NCI-H1048 (cell line): ENCODE measurements at regions not wholly inside any gene's neighbourhood (a gene's known extent, or its start where the extent isn't known, plus 50 kb on each side); places are given as distances from the start of the nearest gene placed in this dataset.

ENCODE experiments used
- DNase-seq: peaks from one replicate; lab custom pipeline; 2025; lab: John Stamatoyannopoulos, UW

DNA sequence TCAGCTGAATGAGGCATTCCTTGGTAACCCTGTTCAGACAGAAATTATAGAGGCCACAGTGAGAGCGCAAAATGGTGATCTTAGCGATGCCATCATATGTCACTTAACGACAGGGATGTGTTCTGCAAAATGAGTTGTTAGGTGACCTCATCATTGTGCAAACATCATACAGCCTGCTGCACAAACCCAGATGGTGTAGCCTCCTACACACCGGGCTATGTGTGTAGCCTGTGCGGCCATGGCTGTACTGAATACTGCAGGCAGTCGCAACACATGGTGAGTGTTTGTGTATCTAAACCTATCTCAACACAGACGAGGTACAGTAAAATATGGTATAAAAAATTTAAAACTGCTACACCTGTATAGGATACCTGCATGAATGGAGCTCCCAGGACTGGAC is 234.1 kb upstream of the PMEPA1 start:
- DNase-seq: no peak

DNA sequence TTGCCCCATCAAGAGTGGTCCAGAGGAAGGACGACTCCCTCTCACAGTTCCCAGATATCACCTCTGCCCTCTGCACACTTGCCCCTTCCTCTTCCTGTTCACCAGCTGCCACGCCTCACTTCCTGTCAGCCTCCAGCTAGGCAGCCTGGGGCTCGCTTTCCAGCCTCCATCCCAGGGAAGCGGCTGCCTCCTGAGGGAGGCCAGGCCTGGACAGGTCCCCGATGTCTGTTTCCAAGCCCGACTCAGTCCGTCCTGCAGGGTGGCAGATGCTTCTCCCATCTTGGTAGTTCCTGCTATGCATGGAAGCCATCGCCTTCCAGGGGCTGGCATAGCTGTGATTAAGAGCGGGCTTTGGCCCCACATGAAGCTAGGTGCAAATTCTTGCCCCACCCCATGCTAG is 233.5 kb upstream of the PMEPA1 start:
- no peak for DNase-seq

DNA sequence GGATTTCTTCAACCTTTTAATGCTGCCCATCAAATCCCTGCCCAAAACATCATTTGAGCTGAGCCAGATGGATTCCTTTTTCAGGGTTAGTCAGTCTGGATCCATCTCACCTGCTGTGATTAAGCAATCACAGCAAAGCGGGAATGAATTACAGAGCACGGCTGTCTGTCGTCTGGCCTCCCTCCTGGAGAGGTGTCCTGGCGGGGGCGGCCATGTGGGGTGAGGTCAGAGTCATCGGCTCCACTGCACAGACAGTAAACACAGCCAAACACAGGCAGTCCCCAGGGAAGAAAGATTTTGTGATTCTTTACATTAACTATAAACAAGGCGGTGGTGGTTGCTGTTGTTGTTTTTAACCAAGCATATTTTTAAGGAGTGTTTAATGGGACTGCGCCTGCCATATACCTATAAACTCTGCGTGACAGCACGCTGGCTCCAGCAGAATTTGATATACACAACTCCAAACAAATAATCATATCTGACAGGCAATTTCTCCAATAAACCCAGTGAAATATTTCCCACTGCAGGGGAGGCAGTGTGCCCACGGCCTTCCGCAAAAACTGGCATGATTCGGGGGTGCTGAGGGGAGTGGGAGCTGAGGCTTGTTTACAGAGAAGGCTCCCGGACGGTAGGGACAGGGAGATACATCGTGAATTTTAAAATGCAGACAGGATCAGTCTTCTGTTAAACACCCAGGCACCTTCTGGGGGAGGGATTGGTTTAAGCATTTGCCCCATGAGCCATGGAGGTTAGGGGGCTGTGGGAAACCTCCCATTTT is 232.0 kb upstream of the PMEPA1 start:
- DNase-seq: no peak

DNA sequence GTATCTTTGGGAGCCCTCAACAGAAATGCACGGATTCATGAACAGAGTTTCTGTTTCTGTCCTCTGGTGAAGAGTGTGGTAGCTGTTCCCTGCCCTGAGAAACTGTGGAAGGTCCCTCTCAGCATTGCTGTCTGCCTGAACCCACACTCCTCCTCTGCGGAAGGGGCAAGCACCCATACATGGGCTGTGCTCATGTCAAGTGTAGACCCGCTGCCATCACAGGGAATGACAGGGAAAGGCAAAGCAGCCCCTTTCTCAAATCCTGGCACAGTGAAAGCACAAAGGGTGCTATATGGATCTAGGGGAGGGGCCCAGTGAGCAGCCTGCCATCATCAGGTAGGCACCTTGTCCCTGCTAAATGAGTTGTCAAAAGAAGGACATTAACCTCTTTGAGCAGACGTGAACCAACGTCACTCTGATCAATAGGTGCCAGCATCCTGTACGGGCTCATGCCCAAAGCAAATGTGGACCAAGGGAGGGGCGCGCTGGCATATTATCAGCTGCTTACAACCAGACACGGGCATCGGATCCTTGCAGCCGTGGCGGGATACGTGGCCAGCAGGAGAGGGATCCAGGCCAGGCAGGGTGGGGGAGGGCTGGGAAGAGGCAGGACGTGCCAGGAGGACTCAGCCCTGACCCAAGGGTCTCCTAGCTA is 231.2 kb upstream of the PMEPA1 start:
- DNase-seq: no peak

DNA sequence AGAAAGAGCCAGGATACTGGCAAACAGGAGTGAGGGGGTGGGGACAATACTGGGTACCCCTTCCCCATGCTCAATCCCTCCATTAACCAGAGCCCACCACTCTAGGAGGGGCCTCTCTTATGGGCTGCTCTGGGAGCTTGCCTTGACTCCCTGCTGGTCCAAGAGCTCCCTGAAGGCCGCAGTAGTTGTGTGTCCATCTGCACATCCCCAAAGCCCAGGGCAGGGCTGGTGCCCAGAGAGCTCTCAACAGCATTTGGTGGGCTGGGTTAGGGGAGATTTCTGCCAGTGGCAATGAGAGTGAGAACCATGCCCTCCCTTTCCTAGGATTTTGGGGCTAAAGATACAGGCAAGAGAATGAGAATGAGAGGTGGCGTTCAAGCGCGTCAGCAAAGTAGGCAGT is 230.6 kb upstream of the PMEPA1 start:
- no peak for DNase-seq

DNA sequence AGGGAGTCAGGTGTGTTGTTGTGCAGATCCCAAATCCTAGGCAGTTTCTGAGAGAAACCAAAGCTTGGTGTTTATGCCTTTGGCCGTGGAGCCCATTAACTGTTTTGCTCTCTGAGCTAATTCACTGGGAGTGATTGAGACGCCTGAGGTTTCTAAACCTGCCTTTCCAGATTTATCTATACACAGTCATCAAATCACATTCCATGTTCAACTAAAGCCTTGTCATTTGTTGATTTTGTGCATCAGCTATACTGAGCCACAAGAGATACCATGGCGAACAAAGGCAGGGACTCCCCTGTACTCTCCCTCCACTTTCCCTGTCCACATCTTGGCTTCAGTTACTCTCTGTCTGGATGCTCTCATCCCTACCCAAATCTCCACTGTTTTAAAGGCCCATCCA is 229.7 kb upstream of the PMEPA1 start:
- no peak for DNase-seq

DNA sequence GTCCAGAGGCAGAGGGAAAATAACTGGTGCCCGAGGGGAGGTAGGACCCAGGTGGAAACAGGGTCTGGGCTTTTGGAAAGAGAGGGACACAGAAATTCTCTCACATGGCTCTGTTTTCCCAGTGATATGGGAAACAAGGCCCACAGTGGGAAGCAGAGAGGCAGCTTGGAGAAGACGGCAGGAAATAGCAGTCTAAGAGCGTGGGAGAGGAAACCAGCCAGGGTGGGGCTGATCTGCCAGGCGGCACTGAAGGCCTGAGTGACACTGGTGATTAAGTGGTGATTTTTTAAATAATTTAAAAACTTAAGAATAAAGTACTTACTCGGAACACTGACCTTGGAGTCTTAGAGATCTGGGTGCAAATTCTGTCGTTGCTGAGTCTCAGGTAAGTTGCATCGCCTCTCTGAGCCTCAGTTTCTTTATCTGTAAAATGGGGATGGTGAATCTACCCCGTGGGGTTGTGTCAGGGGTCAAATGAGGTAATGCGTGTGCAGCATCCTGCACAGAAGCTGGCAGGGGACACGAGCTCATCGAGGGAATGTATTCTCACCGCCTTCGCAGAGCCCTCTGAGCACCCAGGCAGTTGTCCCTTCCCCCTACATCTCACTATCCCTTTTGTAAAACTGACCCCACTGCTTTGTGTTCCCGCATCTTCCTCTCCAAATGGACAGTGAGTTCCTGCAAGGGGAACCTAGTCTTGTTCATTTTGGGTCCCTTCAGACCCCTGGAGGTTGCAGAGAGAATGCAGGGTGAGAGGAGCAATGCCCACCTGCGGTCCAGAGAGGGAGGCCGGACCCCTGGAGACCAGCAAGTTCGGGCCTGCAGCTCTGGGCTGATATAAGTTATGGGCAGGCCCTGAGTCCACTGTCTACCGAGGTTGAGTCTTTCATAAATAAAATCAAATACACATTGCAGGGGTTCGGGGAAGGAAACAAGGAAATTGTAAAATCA is 228.6 kb upstream of the PMEPA1 start:
- DNase-seq: no peak

DNA sequence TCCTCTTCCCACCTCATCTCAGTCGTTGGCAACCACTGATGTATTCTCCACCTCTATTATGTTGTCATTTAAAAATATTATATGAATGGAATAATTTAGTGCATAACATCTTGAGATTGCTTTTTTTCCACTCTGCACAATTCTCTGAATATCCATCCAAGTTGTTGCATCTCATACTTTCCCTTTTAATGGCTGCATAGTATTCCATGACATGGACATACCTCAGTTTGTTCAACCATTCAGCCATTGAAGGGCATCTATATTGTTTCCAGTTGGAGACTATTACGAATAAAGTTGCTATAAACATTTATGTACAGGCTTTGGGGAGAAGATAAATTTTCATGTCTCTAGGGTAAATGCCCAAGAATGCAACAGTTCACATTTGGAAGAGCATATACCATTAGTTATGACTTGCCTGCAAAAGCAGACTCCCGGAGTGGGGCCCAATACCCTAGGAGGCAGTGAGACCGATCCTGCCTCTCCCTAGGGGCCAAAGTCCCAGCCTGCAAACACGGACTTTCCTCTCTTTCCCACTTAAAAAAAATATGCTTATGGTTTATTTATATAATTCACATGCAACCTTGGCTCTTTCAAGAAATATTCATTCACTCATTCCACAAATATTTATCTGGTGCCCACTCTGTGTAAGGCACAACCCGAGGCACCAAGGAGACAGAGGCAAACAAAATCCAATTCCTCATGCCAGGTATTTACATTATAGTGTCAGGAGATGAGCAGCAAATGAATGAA is 227.0 kb upstream of the PMEPA1 start:
- DNase-seq: no peak

DNA sequence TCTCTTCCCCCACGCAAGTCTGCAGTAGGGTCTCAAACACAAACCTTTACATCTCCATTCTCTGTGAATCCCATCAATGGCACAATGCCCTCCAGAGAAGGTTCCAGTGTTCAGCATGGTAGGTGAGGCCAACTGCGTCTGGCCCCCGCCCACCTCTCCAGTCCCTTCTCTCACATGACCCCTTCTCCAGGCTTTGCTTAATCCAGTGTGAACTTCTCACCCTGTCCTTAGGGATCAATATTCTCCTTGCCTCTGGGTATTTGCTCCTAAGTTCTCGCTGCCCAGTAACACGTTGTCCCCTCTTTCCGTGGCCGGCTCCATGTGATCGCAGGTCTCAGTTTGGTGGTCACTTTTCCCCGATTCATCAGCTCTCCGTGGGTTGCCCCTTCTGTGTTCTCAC is 225.1 kb upstream of the PMEPA1 start:
- no peak for DNase-seq

DNA sequence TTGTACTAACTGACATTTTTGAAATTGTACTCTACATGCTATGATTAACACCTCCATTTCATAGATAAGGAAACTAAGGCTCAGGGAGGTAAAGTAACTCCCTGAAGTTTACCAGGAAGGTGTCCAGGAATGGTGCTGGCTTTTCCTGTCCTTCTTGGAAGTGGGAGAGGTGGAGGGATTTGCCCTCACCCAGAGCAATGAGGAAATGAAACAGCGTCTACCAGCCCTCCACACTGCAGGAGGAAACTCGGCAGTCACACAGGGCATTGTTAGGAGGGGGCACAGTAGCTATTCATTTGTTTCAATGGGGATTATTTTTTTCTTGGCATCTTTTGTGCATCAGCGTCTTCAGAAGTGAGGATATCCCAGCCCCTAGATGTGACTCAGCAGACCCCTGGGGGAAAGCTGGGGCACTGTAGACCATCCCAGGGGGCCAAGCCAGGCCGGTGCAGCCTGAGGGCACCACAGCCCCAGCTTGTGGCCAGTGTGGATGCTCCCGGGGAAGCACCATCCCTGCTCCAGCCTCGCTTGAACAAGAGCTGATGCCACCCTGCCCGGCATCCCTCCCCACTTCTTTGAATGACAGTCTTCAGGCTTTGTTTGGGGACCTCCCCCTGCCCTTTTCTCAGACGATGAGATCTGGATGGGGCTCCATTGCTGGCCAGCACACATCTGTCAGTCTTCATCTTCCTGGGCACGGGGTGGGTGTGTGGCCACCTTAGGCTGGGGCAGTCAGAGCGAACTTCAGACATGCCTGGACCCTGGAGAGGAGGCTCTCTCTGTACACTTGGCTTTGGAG is 224.4 kb upstream of the PMEPA1 start:
- DNase-seq: no peak

DNA sequence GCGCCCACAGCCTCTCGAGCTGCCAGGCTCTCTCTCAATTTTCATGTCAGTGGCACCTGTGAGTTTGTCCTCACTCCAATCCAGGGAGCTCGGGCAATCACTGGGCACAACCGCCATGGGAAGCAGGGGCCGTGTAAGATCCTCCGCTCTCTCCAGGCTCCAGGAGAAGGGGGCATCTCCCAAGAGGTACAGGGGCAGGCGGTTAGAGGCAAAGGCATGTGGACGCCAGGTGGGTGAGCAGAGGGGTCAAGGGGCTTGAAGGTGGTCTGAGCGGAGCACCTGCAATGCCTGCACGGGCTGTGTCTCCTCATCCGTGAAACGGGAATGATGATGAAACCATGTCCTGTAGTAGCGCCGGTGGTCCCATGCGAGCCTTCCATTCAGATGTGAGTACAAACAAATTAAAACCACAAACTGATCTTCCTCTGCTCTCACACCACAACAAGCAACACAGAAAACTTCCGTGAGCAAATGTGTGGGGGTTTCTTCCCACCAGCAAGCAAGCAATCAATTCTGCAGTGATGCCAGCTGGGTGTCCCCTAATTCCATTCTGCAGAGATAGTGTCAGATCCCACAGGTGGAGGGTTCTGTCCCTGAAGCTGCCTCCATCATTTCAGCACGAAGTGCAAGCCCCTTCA is 222.5 kb upstream of the PMEPA1 start:
- no peak for DNase-seq

DNA sequence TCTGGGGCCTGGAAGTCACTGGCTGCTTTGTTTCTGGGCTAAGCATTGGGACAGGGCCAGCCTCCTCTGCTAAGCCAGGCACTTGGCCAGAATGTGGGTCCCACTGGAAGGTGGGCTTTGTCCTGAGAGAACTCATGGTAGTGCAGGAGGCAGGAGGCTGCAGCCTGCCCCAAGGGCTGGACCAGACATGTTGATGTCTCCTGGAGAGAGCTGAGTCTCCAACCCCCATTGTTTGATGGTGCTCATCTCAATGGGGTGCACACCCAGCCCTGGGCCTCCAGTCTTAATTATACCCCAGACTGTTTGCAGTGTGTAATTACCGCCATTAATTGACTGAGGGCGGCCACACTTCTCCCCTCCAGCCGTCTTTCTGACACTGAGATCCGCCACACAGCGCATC is 220.5 kb upstream of the PMEPA1 start:
- DNase-seq: no peak

DNA sequence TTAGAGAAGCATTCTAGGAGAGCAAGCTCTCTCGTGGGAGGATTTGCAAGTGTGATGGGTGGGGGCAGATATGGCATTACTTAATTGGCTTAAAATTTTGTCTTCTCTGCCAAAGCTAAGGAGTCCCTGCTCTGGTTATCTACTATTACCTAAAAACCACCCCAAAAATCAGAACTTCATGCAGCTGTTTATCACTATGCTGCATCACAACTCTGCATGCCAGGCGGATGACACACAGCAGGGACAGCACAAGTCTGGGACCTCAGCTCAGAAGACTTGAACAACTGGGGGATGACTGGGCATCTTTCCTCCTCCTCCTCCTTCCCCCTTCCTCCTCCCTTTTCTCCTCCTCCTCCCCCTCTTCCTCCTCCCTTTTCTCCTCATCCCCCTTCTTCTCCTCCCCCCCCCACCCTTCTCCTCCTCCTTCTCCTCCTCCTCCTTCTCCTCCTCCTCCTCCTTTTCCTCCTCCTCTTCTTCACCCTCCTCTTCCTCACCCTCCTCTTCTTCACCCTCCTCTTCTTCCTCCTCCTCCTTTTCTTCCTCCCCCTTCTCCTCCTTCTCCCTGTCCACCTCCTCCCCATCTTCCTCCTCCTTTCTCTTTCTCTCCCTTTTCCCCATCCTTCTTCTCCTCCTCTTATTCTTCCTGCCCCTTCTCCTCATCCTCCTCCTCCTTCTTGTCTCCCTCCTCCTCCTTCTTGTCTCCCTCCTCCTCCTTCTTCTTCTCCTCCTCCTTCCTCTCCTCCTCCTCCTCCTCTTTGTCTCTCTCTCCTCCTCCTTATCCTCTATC is 218.6 kb upstream of the PMEPA1 start:
- no peak for DNase-seq

DNA sequence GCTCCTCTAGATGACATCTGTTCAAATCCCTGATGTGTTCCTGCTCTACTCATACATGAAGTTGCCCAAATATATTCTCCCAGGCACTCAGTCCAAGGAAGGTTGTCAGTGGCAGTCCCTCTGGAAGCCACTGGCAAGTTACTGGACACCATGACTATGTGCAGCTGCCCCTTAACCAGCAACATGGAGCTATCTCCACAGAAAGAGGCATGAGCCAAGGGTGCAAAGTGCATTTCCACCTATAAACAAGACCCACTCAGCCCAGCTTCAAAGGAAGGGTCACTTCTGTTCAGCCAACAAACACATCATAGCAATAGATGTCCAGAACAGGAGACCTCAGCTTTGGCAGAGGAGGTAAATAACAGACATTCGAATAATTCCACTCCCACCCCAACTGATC is 217.6 kb upstream of the PMEPA1 start:
- DNase-seq: no peak

DNA sequence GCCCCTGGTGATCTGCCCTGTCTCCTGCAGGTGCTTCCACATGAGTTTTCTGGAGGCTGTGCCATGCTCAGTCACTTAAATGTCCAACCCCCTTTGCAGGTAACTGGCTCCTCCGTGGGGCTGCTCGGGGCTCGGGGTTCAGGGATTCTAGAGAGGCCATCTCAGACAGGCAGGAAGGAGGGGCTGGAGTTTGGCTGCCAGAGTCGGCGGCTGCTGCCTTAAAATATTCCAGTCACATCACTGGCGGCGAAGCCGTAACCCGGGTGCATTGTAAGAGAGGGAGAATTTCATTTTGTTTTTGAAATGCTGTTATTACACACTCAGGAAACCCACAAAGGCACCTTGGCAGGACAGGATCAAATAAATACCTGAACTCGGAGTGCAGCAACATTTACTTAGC is 212.9 kb upstream of the PMEPA1 start:
- DNase-seq: no peak

DNA sequence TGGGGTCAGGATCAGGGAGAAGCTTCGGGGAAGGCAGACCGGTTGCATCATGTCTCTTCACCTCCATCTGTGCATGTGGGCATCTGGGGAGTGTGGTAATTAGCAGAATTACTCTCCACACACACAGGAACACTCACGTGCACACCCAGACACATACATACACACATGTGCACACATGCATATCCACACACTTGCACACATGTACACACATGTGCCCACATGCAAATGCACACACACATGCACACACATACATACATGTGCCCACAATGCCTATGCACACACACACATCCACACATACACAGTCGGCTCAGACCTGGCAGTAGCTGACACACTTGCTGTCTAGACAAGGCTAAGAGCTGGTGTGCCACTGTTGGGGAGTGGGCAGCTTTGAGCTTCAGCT is 212.3 kb upstream of the PMEPA1 start:
- no peak for DNase-seq

DNA sequence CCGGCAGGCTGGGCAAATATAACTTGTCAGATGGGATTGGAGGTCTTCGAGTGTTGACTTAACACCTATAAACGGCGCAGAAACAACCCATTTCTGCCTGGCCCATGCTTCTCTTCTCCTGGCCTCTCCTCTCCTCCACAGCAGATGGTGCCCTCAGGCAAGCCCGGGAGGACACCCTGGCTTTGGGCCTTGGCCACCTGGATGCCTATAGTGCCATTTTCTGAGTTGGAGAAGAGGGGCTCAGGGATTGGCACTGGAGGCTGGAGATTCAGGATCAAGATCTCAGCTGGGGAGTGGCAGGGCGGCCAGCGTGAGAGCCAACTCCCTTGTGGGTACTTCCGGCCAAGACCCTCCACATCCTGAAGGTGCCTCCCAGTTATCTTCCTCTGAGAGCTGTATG is 211.9 kb upstream of the PMEPA1 start:
- no peak for DNase-seq

DNA sequence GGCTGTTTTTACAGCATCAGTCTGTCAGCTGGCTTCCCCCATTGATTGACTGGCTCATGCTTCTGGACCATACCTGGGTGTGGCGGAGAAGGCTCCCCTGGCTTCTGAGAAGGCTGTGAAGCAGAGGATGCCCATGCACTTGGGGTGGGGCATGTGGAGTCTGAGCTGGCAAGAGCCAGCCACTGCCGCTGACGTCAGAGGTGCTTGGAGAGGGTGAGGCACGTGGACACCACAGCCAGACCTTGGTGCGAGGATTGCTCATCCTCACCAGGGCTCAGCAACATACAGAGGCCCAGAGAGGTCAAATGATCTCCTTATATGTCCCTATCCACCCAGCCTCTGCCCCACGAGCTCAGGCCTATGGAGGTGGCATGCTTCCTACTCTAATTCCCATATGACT is 211.2 kb upstream of the PMEPA1 start:
- DNase-seq: no peak

DNA sequence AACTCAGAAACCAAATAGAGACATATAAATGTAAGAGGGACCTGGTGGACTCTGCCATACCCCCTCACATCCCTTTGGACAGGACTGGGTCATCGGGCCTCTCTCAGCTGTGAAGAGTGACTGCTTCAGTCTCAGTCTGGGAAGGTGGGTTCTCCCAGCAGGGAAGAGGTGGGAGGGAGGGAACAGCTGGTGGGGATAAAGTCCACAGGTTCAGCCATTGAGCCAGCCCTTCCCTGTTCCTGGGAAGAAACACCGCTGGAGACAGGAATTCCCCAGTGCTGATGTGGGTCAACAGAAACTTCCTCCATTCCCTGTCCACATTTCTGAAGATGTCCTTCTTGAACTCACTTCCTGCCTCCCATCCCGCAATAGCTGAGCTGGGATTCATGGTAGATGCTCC is 209.2 kb upstream of the PMEPA1 start:
- DNase-seq: no peak

DNA sequence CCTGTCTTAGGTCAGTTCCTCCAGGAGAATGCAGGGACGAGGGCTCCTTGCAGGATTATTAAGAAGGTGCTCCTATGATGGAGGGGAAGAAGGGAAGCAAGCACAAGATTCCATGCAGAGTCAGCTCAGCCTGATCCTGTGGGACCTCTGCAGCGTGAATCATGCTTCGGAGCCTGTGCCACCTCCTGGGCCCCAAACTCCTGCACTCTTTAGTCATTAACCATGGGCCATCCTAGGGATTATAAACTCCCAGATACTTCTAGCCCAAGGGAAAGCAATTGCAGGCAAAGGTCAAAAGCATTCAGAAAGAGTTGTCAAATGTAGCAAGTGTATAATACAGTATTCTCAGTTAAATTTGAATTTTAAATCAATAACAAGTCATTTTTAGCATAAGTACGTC is 208.7 kb upstream of the PMEPA1 start:
- DNase-seq: no peak
